HG02981 (cell line): ENCODE measurements at regions not wholly inside any gene's neighbourhood (a gene's known extent, or its start where the extent isn't known, plus 50 kb on each side); places are given as distances from the start of the nearest gene placed in this dataset.
"Not testable (repeated sequence)": the region's sequence is repeated elsewhere in the genome, so short reads cannot be mapped to it uniquely, and the experiment has no call there.

Experiments used
- ATAC-seq: cut with Tn5 transposase; IDR thresholded peaks from one replicate; pipeline ENCODE4 v1.9.1; 2021; ENCODE audit warnings: mild to moderate bottlenecking, moderate library complexity; ENCODE audit not compliant: unreplicated experiment

- no peak for ATAC-seq
Measured at GRCh38 chr18:44280479-44280878, 400.2 kb upstream of the SETBP1 start.

GRCh38 chr18:44286049-44286448 lies 394.6 kb upstream of the SETBP1 start:
- no peak for ATAC-seq

- no peak for ATAC-seq
Measured at GRCh38 chr18:44290366-44290977, 390.2 kb upstream of the SETBP1 start.

DNA sequence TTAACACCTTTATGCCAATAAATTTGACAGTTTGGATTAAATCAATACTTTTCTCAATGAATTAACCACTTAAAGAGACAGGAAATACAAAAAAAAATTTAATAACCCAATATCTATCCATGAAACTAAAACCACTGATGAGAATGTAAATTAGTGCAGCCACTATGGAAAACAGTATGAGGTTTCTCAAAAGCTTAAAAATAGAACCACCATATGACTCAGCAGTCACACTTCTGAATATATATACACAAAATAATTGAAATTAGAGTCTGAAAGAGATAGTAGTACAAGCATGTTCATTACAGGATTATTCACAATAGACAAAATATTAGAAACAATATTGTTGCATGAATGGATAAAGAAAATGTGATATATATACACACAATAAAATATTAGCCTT lies 382.1 kb upstream of the SETBP1 start:
- no peak for ATAC-seq

GRCh38 chr18:44309185-44309584 lies 371.5 kb upstream of the SETBP1 start:
- no peak for ATAC-seq

DNA sequence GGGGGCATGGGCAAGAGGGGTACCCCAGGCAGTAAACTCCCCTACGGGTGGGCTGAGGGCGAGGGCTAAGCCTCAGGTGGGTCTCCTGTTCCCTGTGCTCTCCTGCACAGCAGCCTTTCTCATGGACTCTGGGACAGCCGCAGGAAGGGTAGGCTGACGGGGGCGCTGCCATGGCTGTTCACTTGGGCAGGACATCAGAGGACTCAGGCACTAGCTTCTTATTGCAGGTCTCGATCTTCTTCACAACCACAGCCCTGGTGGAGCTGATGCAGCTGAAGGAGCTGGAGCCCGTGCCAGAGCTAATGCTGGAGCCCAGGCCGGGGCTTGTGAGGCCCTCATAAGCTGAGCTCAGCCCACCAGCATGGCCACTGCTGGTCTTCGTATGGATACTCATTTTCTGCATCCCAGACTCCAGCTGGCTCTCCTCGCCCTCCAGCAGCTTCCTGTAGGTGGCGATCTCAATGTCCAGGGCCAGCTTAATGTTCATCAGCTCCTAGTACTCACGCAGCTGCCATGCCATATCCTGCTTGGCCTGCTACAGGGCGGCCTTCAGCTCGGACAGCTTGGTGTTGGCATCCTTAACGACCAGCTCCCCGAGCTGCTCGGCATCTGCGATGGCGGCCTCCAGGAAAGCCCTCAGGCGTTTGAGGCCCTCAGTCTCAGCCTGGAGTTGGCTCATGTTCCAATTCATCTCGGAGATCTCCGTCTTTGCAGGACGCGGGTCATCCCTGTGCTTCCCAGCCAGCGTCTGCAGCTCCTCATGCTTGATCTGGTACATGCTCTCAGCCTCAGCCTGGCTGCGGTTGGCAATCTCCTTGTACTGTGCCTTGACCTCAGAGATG lies 359.8 kb upstream of the SETBP1 start:
- ATAC-seq, result no peak

DNA sequence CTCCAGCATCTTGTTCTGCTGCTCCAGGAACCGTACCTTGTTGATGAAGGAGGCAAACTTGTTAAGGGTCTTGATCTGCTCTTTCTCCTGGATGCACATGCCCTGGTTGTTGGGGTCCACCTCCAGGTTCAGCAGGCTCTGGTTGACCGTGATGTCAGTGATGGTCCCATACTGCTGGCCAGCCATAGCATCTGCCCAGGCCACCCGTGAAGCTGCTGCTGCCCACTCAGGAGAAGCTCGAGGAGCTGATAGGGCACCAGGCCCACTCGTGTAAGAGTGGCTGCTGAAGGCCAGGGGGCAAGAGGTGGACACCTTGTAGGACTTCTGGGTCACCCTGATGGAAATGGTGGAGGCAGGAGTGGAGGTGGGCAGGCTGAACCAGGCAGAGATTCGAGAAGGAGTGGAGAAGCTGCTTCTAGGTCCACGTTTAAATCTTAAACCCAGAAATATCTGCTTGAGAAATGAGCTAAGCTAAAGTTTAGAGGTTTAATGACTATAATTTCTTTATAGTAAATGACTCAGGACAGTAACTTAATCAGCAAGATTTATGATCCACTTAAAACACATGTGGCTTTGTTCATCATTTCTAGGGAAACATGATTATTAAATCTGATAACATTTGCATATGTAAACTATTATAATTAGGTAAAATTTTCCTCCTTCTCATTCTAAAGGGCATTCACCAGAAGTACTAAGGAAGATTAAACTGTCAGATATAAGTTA lies 358.7 kb upstream of the SETBP1 start:
- ATAC-seq, result no peak

DNA sequence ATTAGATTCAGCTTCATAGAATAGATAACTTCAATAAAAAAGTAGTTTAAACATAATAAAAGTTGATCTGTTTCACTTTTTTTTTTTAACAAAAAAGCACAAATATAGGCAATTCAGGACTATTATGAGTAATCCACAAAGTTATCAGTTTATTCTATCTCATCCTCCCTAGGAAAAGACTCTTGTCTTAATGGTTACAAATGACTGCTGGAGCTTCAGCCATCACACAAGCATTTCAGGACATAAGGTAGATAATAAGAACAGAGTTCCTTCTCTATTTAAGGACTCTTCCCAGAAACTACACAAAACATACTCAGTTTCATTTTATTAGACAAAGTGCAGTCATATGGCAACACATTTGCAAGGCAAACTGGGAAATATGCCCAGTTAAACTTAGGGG lies 357.6 kb upstream of the SETBP1 start:
- no peak for ATAC-seq

GRCh38 chr18:44324361-44324760 lies 356.3 kb upstream of the SETBP1 start:
- no peak for ATAC-seq

- ATAC-seq, result no peak
Measured at GRCh38 chr18:44325903-44326635, 354.6 kb upstream of the SETBP1 start.

DNA sequence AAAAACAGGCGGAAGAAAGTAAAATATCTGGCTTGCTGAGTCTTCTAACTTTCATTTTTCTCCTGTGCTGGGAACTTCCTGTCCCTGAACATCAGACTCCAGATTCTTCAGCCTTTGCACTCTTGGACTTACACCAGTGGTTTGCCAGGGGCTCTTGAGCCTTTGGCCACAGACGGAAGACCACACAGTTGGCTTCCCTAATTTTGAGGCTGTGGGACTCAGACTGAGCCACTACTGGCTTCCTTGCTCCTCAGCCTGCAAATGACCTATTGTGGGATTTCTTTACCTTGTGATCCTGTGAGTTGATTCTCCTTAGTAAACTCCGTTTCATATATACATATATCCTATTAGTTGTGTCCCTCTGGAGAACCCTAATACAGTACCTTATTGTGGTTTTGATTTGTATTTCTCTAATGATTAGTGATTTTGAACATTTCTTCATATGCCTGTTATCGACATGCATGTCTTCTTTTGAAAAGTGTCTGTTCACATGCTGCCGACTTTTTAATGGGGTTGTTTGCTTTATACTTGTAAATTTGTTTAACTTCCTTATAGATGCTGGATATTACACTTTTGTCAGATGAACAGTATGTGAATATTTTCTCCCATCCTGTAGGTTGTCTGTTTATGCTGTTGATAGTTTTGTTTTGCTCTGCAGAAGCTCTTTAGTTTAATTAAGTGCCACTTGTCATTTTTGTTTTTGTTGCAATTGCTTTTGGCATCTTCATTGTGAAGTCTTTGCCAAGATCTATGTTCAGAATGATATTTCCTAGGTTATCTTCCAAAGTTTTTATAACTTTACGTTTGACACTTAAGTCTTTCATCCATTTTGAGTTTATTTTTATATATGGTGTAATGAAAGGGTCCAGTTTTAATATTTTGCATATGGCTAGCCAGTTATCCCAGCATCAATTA lies 348.8 kb upstream of the SETBP1 start:
- no peak for ATAC-seq

DNA sequence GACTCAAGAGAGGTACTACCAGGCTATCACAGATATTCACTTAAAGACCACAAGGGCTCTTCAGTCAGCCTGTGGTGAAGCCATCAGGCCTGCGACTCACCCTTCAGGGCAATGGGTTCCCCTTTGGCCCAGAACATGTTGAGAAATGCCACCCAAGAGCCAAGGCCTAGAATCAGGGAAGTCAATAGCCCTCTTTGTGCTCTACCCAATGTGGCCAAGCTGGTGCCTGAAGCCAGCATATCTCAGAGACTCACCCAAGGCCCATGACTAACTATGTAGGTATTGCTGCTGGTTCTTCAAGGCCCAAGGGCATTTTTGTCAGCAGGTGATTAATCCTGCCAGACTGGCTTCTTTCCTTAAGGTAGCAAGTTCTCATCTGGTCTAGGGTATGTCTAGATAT lies 338.9 kb upstream of the SETBP1 start:
- ATAC-seq, result no peak

DNA sequence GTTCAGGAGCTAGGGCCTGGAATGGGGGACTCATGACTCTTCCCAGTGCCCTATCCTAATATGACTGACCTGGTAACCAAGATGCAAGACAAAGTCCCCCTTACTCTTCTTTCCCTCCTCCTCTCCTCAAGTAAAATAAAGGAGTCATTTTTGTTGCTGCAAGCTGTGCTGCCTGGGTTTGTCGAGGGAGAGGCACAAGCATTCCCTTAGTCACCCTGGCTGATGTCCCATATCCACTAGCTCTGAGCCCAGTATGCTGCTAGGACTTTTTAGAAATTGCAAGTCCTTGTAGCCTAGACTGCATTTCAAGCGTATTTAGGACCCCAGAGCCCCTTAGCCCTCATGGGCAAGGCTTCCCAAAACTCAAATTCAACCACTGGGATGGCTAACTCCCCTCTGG lies 338.5 kb upstream of the SETBP1 start:
- no peak for ATAC-seq

GRCh38 chr18:44342946-44343345 lies 337.7 kb upstream of the SETBP1 start:
- ATAC-seq, result no peak

- no peak for ATAC-seq
Measured at GRCh38 chr18:44343570-44343969, 337.1 kb upstream of the SETBP1 start.

GRCh38 chr18:44356566-44357157 lies 324.0 kb upstream of the SETBP1 start:
- ATAC-seq, result no peak

DNA sequence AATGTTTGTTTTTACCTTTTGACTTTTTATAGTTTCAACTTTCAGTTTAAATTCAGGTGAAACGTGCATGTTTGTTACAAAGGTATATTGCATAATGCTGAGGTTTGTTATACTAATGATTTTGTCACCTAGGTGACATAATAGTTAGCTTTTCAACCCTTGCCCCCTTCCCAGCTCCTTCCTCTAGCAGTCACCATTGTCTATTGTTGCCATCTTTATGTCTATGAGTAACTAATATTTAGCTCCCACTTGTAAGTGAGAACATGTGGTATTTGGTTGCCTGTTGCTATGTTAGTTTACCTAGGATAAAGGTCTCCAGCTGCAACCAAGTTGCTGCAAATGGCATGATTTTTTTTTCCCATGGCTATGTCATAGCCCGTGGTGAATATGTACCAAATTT lies 322.3 kb upstream of the SETBP1 start:
- no peak for ATAC-seq

GRCh38 chr18:44359741-44360140 lies 320.9 kb upstream of the SETBP1 start:
- not testable (repeated sequence) for ATAC-seq

GRCh38 chr18:44362213-44362612 lies 318.5 kb upstream of the SETBP1 start:
- ATAC-seq, result not testable (repeated sequence)

DNA sequence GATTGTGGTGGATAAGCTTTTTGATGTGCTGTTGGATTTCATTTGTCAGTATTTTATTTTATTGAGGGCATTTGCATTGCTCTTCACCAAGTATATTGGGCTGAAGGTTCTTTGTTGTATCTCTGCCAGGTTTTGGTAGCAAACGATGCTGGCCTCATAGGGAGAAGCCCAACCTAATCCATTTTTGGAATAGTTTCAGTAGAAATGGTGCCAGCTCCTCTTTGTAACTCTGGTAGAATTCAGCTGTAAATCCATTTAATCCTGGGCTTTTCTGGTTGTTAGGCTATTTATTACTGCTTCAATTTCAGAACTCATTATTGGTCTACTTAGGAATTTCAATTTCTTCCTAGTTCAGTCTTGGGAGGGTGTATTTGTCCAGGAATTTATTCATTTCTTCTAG lies 309.8 kb upstream of the SETBP1 start:
- no peak for ATAC-seq
